Astrocyte (in vitro differentiated cells and primary cell): ENCODE measurements at regions not wholly inside any gene's neighbourhood (a gene's known extent, or its start where the extent isn't known, plus 50 kb on each side); places are given as distances from the start of the nearest gene placed in this dataset.

Experiments
- CTCF ChIP-seq: IDR thresholded peaks from 2 replicates; pipeline ENCODE4 v1.5.1; 2011; ENCODE audit warnings: low read depth, mild to moderate bottlenecking, inconsistent platforms, low read length, moderate library complexity; ENCODE audit not compliant: insufficient read depth
- EZH2 ChIP-seq: IDR thresholded peaks from 2 replicates; pipeline ENCODE4 v1.6.1; 2012; ENCODE audit warnings: mild to moderate bottlenecking, low read length, inconsistent platforms; ENCODE audit not compliant: insufficient read depth

- no peak for TF ChIP-seq CTCF
- TF ChIP-seq EZH2 = no peak
Measured at GRCh38 chr3:151592287-151592686, 131.4 kb upstream of the IGSF10 start.
